Ishikawa (cell line): ENCODE measurements at regions not wholly inside any gene's neighbourhood (a gene's known extent, or its start where the extent isn't known, plus 50 kb on each side); places are given as distances from the start of the nearest gene placed in this dataset.

Experiments used
- CEBPB ChIP-seq: IDR thresholded peaks from 2 replicates; pipeline ENCODE4 v1.6.1; 2012
- CREB1 ChIP-seq: IDR thresholded peaks from 2 replicates; pipeline ENCODE4 v1.6.1; 2012; ENCODE audit warnings: low read depth
- EGR1 ChIP-seq: IDR thresholded peaks from 2 replicates; pipeline ENCODE4 v1.6.1; 2012
- EP300 ChIP-seq: IDR thresholded peaks from 2 replicates; pipeline ENCODE4 v1.6.1; 2012; ENCODE audit warnings: borderline replicate concordance
- FOXM1 ChIP-seq: IDR thresholded peaks from 2 replicates; pipeline ENCODE4 v1.6.1; 2012; ENCODE audit warnings: low read depth, borderline replicate concordance
- NFIC ChIP-seq: IDR thresholded peaks from 2 replicates; pipeline ENCODE4 v1.6.1; 2012
- RAD21 ChIP-seq: IDR thresholded peaks from 2 replicates; pipeline ENCODE4 v1.6.1; 2012; ENCODE audit warnings: low read depth
- TAF1 ChIP-seq: IDR thresholded peaks from 2 replicates; pipeline ENCODE4 v1.6.1; 2012; ENCODE audit warnings: low read depth, mild to moderate bottlenecking
- TCF12 ChIP-seq: IDR thresholded peaks from 2 replicates; pipeline ENCODE4 v1.6.1; 2012; ENCODE audit warnings: low read depth
- TEAD4 ChIP-seq: IDR thresholded peaks from 2 replicates; pipeline ENCODE4 v1.6.1; 2012
- USF1 ChIP-seq: IDR thresholded peaks from 2 replicates; pipeline ENCODE4 v1.6.1; 2012
- YY1 ChIP-seq: IDR thresholded peaks from 2 replicates; pipeline ENCODE4 v1.6.1; 2012; ENCODE audit warnings: low read depth
- ZBTB7A ChIP-seq: IDR thresholded peaks from 2 replicates; pipeline ENCODE4 v1.6.1; 2012; ENCODE audit warnings: low read depth
- TF ChIP-seq, protein P1 (sequence below): IDR thresholded peaks from 2 replicates; pipeline ENCODE4 v1.6.1; 2012
- TF ChIP-seq, protein P2 (sequence below): IDR thresholded peaks from 2 replicates; pipeline ENCODE4 v1.6.1; 2012; ENCODE audit warnings: low read depth, mild to moderate bottlenecking

GRCh38 chr15:26020871-26021270 is 157.7 kb upstream of the ATP10A start:
- TF ChIP-seq TCF12: no peak

DNA sequence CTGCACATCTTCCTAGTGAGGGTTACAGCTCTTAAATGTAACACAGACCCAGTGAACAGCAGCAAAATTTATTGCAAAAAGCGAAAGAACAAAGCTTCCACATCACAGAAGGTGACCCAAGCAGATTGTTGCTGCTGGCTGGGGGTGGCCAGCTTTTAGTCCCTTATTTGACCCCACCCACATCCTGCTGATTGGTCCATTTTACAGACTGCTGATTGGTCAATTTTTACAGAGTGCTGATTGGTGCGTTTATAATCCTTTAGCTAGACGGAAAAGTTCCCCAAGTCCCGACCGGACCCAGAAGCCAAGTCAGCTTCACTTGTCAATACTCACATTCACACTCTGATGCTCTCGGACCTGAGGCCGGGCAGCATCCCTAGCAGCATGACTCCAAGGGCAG is 154.5 kb upstream of the ATP10A start:
- TF ChIP-seq, protein P1, sequence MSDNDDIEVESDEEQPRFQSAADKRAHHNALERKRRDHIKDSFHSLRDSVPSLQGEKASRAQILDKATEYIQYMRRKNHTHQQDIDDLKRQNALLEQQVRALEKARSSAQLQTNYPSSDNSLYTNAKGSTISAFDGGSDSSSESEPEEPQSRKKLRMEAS: no peak

GRCh38 chr15:26015516-26016075 is 152.5 kb upstream of the ATP10A start:
- TF ChIP-seq EGR1 (no peak), FOXM1 (no peak), TCF12 (no peak), ZBTB7A (no peak), NFIC (no peak), EP300 (no peak), YY1 (no peak)
- TF ChIP-seq, protein P1: no peak
- TF ChIP-seq, protein P2, sequence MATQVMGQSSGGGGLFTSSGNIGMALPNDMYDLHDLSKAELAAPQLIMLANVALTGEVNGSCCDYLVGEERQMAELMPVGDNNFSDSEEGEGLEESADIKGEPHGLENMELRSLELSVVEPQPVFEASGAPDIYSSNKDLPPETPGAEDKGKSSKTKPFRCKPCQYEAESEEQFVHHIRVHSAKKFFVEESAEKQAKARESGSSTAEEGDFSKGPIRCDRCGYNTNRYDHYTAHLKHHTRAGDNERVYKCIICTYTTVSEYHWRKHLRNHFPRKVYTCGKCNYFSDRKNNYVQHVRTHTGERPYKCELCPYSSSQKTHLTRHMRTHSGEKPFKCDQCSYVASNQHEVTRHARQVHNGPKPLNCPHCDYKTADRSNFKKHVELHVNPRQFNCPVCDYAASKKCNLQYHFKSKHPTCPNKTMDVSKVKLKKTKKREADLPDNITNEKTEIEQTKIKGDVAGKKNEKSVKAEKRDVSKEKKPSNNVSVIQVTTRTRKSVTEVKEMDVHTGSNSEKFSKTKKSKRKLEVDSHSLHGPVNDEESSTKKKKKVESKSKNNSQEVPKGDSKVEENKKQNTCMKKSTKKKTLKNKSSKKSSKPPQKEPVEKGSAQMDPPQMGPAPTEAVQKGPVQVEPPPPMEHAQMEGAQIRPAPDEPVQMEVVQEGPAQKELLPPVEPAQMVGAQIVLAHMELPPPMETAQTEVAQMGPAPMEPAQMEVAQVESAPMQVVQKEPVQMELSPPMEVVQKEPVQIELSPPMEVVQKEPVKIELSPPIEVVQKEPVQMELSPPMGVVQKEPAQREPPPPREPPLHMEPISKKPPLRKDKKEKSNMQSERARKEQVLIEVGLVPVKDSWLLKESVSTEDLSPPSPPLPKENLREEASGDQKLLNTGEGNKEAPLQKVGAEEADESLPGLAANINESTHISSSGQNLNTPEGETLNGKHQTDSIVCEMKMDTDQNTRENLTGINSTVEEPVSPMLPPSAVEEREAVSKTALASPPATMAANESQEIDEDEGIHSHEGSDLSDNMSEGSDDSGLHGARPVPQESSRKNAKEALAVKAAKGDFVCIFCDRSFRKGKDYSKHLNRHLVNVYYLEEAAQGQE: no peak

GRCh38 chr15:26013981-26014380 is 150.9 kb upstream of the ATP10A start:
- TF ChIP-seq RAD21 (no peak), USF1 (no peak), TEAD4 (no peak), EP300 (no peak), TAF1 (no peak), CEBPB (no peak), FOXM1 (no peak), NFIC (no peak), TCF12 (no peak), CREB1 (no peak), ZBTB7A (no peak), YY1 (no peak), EGR1 (no peak)
- TF ChIP-seq, protein P2: no peak
- TF ChIP-seq, protein P1: no peak

DNA sequence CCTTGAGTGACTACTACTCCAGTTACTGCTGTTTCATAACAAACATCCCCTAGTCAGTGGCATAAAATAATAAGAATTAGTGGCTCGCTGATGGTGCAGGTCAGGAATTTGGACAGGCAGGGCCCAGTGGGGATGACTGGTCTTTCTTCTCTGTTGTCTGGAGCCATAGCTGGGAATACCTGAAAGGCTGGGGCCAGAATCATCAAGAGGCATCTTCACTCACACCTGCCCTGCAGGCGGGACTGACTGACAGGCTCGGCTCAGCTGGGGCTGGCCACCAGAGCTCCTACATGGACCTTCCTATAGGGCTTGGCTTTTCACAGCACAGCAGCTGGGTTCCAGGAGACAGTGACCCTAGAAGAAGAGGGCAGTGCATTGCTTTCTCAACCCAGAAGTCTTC is 148.8 kb upstream of the ATP10A start:
- TF ChIP-seq, protein P1: no peak
- TF ChIP-seq CEBPB: no peak
- no peak for TF ChIP-seq TAF1
- no peak for TF ChIP-seq TCF12
- TF ChIP-seq FOXM1: no peak
- TF ChIP-seq, protein P2: no peak

DNA sequence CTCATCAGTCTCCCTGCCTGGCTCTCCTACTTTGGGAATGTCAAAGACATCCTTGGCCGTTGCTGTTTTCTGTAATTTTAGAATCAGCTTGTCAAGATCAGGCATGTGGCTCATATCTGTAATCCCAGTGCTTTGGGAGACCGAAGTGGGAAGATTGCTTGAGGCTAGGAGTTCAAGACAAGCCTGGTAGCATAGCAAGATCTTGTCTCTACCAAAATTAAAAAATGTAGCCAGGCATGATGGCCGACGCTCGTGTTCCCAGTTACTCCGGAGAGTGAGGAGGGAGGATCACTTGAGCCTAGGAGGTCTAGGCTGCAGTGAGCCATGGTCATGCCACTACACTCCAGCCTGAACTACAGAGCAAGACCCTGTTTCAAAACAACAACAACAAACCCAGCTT is 144.0 kb upstream of the ATP10A start:
- TF ChIP-seq, protein P2: no peak
- no peak for TF ChIP-seq USF1
- TF ChIP-seq TCF12: no peak
- TF ChIP-seq, protein P1: no peak
- TF ChIP-seq YY1: no peak
- TF ChIP-seq EGR1: no peak
- TF ChIP-seq EP300: no peak
